Stimulated activated CD8-positive, alpha-beta memory T cell treated with anti-CD3 and anti-CD28 coated beads, Interleukin-15, amount 100 ng/mL, for 24 hours (primary cell): ENCODE measurements at regions not wholly inside any gene's neighbourhood (a gene's known extent, or its start where the extent isn't known, plus 50 kb on each side); places are given as distances from the start of the nearest gene placed in this dataset.
"Not testable (repeated sequence)": the region's sequence is repeated elsewhere in the genome, so short reads cannot be mapped to it uniquely, and the experiment has no call there.

Experiments used
- DNase-seq: peaks from one replicate; pipeline ENCODE4 v3.0.0-alpha.2; 2020; ENCODE audit warnings: low read depth

GRCh38 chr7:130789436-130789835, 55.4 kb upstream of the KLF14 start:
- no peak for DNase-seq

- DNase-seq, result no peak
Measured at GRCh38 chr7:130791746-130792145, 57.7 kb upstream of the KLF14 start.

- no peak for DNase-seq
Measured at GRCh38 chr7:130793855-130794618, 60.0 kb upstream of the KLF14 start.

GRCh38 chr7:130794619-130794922, 60.6 kb upstream of the KLF14 start:
- no peak for DNase-seq

GRCh38 chr7:130796425-130796824, 62.4 kb upstream of the KLF14 start:
- DNase-seq, result not testable (repeated sequence)

- no peak for DNase-seq
Measured at GRCh38 chr7:130803127-130803526, 69.1 kb upstream of the KLF14 start.

GRCh38 chr7:130804220-130804619, 70.2 kb upstream of the KLF14 start:
- no peak for DNase-seq

- DNase-seq, result not testable (repeated sequence)
Measured at GRCh38 chr7:130812819-130813218, 78.8 kb upstream of the KLF14 start.

GRCh38 chr7:130814778-130815335, 80.8 kb upstream of the KLF14 start:
- no peak for DNase-seq

- DNase-seq, result no peak
Measured at GRCh38 chr7:130818056-130818455, 84.0 kb upstream of the KLF14 start.

- DNase-seq, result no peak
Measured at GRCh38 chr7:130821864-130822263, 87.9 kb upstream of the KLF14 start.

GRCh38 chr7:130822642-130823041, 88.6 kb upstream of the KLF14 start:
- DNase-seq, result no peak

GRCh38 chr7:130823060-130823459, 89.1 kb upstream of the KLF14 start:
- DNase-seq, result no peak

GRCh38 chr7:130825819-130826218, 91.8 kb upstream of the KLF14 start:
- no peak for DNase-seq

- no peak for DNase-seq
Measured at GRCh38 chr7:130829415-130829814, 95.4 kb upstream of the KLF14 start.

GRCh38 chr7:130831322-130831721, 97.3 kb upstream of the KLF14 start:
- DNase-seq, result no peak

- DNase-seq, result no peak
Measured at GRCh38 chr7:130831817-130832481, 97.9 kb upstream of the KLF14 start.

- no peak for DNase-seq
Measured at GRCh38 chr7:130838738-130839137, 104.7 kb upstream of the KLF14 start.

GRCh38 chr7:130840599-130840998, 106.6 kb upstream of the KLF14 start:
- no peak for DNase-seq

- no peak for DNase-seq
Measured at GRCh38 chr7:130841416-130841815, 107.4 kb upstream of the KLF14 start.

- no peak for DNase-seq
Measured at GRCh38 chr7:130843703-130844102, 109.7 kb upstream of the KLF14 start.

GRCh38 chr7:130844811-130845580, 111.0 kb upstream of the KLF14 start:
- DNase-seq, result no peak

- DNase-seq, result no peak
Measured at GRCh38 chr7:130845581-130846085, 111.6 kb upstream of the KLF14 start.
